Loucy (cell line): ENCODE measurements at regions not wholly inside any gene's neighbourhood (a gene's known extent, or its start where the extent isn't known, plus 50 kb on each side); places are given as distances from the start of the nearest gene placed in this dataset.

Experiments
- H2AFZ ChIP-seq: fragments of 200-600 bp; sonication (generic); 2 replicates; pipeline ENCODE4 v1.6.0; 2016; ENCODE audit warnings: antibody characterized with exemption, mild to moderate bottlenecking, low read length, moderate library complexity
- H3F3A ChIP-seq: fragments of 200-600 bp; 2 replicates; pipeline ENCODE4 v1.6.0; 2016; ENCODE audit warnings: antibody characterized with exemption, low read depth, mild to moderate bottlenecking
- H3K27me3 ChIP-seq: fragments of 200-600 bp; sonication (generic); 2 replicates; pipeline ENCODE4 v1.6.1; 2014; ENCODE audit warnings: low read length, mild to moderate bottlenecking; ENCODE audit not compliant: insufficient read depth, poor library complexity, severe bottlenecking
- H3K36me3 ChIP-seq: fragments of 200-600 bp; sonication (generic); 2 replicates; pipeline ENCODE4 v1.6.1; 2016; ENCODE audit warnings: low read length; ENCODE audit not compliant: insufficient read depth
- H3K4me1 ChIP-seq: fragments of 200-600 bp; sonication (generic); 2 replicates; pipeline ENCODE4 v1.5.1; 2014; ENCODE audit warnings: low read length, mild to moderate bottlenecking; ENCODE audit not compliant: insufficient read depth, poor library complexity, severe bottlenecking
- H3K4me2 ChIP-seq: fragments of 200-600 bp; sonication (generic); 2 replicates; pipeline ENCODE4 v1.6.0; 2014; ENCODE audit warnings: antibody characterized with exemption, low read length, low read depth, mild to moderate bottlenecking; ENCODE audit not compliant: poor library complexity, severe bottlenecking
- H3K4me3 ChIP-seq: fragments of 200-600 bp; sonication (generic); 2 replicates; pipeline ENCODE4 v1.5.1; 2014; ENCODE audit warnings: low read length, mild to moderate bottlenecking, mixed read lengths; ENCODE audit not compliant: poor library complexity, severe bottlenecking
- H3K79me2 ChIP-seq: fragments of 200-600 bp; sonication (generic); 2 replicates; pipeline ENCODE4 v1.6.1; 2014; ENCODE audit warnings: low read length; ENCODE audit not compliant: insufficient read depth
- H3K9ac ChIP-seq: fragments of 200-600 bp; sonication (generic); 2 replicates; pipeline ENCODE4 v1.6.0; 2014; ENCODE audit warnings: mild to moderate bottlenecking, low read depth, low read length, moderate library complexity; ENCODE audit not compliant: poor library complexity, severe bottlenecking
- H3K9me2 ChIP-seq: fragments of 200-600 bp; sonication (generic); replicated peaks from 2 replicates; pipeline ENCODE4 v1.6.1; 2016; ENCODE audit warnings: low read depth, low read length, mixed read lengths
- H3K9me3 ChIP-seq: fragments of 200-600 bp; sonication (generic); 2 replicates; pipeline ENCODE4 v1.6.1; 2014; ENCODE audit warnings: mild to moderate bottlenecking, antibody characterized with exemption, low read length, low read depth; ENCODE audit not compliant: insufficient read depth
- H4K20me1 ChIP-seq: fragments of 200-600 bp; sonication (generic); 2 replicates; pipeline ENCODE4 v1.6.0; 2014; ENCODE audit warnings: antibody characterized with exemption, low read length, mild to moderate bottlenecking; ENCODE audit not compliant: insufficient read depth, poor library complexity, severe bottlenecking
- EZH2phosphoT487 ChIP-seq: fragments of 200-600 bp; IDR thresholded peaks from 2 replicates; pipeline ENCODE4 v1.6.1; 2018; ENCODE audit warnings: antibody characterized with exemption, mild to moderate bottlenecking, moderate library complexity, borderline replicate concordance
- TF ChIP-seq, protein P1 (sequence below): fragments of 200-600 bp; sonication (generic); conservative IDR thresholded peaks from 2 replicates; pipeline ENCODE4 v1.5.1; 2014; ENCODE audit warnings: mild to moderate bottlenecking, antibody characterized with exemption, low read length

- Histone ChIP-seq H3K79me2 (no peaks in the 10 kb centered on the region), H3K9ac (no peak overlapping the region), H3K36me3 (no peaks in the 10 kb centered on the region), H3F3A (no peaks in the 10 kb centered on the region), H3K4me3 (no peak overlapping the region), H3K4me2 (no peak overlapping the region), H3K4me1 (no peaks in the 10 kb centered on the region), H2AFZ (no peak overlapping the region), H4K20me1 (no peaks in the 10 kb centered on the region), H3K9me3 (no peaks in the 10 kb centered on the region), H3K27me3 (no peaks in the 10 kb centered on the region), H3K9me2 (no peaks in the 10 kb centered on the region)
- TF ChIP-seq, protein P1, sequence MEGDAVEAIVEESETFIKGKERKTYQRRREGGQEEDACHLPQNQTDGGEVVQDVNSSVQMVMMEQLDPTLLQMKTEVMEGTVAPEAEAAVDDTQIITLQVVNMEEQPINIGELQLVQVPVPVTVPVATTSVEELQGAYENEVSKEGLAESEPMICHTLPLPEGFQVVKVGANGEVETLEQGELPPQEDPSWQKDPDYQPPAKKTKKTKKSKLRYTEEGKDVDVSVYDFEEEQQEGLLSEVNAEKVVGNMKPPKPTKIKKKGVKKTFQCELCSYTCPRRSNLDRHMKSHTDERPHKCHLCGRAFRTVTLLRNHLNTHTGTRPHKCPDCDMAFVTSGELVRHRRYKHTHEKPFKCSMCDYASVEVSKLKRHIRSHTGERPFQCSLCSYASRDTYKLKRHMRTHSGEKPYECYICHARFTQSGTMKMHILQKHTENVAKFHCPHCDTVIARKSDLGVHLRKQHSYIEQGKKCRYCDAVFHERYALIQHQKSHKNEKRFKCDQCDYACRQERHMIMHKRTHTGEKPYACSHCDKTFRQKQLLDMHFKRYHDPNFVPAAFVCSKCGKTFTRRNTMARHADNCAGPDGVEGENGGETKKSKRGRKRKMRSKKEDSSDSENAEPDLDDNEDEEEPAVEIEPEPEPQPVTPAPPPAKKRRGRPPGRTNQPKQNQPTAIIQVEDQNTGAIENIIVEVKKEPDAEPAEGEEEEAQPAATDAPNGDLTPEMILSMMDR = no peak
- no peak for TF ChIP-seq EZH2phosphoT487
These were observed 111.9 kb upstream of the HTR1E start for GRCh38 chr6:86825436-86825835.

DNA sequence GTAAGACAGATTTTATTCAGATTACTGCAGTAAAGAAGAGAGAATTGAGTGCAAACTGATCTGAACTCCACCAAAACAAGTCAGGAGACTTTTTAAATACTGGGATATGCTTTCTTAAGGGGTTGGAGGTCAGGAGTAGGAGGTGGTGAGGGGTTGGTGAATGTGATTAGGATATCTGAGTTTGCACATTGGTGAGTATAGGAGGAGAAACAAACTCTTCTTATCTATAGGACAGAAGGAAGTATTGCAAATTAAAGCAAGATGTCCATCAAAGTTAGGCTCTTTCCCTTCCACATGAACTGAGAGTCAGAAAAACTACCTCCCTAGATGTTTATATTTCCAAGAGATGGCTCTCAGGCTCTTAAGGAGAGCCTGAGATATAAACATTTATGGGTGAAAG lies 114.6 kb upstream of the HTR1E start:
- H3K9ac ChIP-seq = no peak overlapping the region
- H3K79me2 ChIP-seq = no peaks in the 10 kb centered on the region
- H3K27me3 ChIP-seq = no peaks in the 10 kb centered on the region
- H3K36me3 ChIP-seq = no peaks in the 10 kb centered on the region
- no peak for TF ChIP-seq EZH2phosphoT487
- TF ChIP-seq, protein P1 = no peak
- no peaks in the 10 kb centered on the region for H3K4me1 ChIP-seq
- no peaks in the 10 kb centered on the region for H3K9me2 ChIP-seq
- no peak overlapping the region for H2AFZ ChIP-seq
- H3K4me2 ChIP-seq = no peak overlapping the region
- no peaks in the 10 kb centered on the region for H3K9me3 ChIP-seq
- no peaks in the 10 kb centered on the region for H4K20me1 ChIP-seq
- no peaks in the 10 kb centered on the region for H3F3A ChIP-seq
- H3K4me3 ChIP-seq = no peak overlapping the region

- Histone ChIP-seq H3K9ac (no peak overlapping the region), H3K9me2 (no peaks in the 10 kb centered on the region), H3K4me2 (no peak overlapping the region), H3K4me3 (no peak overlapping the region), H3K4me1 (no peaks in the 10 kb centered on the region), H3F3A (no peaks in the 10 kb centered on the region), H3K27me3 (no peaks in the 10 kb centered on the region), H3K9me3 (no peaks in the 10 kb centered on the region), H3K36me3 (no peaks in the 10 kb centered on the region), H4K20me1 (no peaks in the 10 kb centered on the region), H3K79me2 (no peaks in the 10 kb centered on the region), H2AFZ (no peak overlapping the region)
- TF ChIP-seq, protein P1 = no peak
- TF ChIP-seq EZH2phosphoT487 = no peak
These were observed 116.6 kb upstream of the HTR1E start for GRCh38 chr6:86820750-86821149.
